Tibial nerve (tissue), 4 donors: ENCODE measurements at regions not wholly inside any gene's neighbourhood (a gene's known extent, or its start where the extent isn't known, plus 50 kb on each side); places are given as distances from the start of the nearest gene placed in this dataset.

ENCODE experiments used
- DNase-seq, 2 donors: peaks; one replicate each; pipeline ENCODE4 v3.0.0-alpha.2; 2019; ENCODE audit warnings: low spot score in 2 of 2
- H3K27ac ChIP-seq, 4 donors: fragments of 200-600 bp; sonication (generic) in 3 of 4; one replicate each; pipeline ENCODE4 v1.5.1; 2017 to 2019; ENCODE audit warnings: mild to moderate bottlenecking in 1 of 4
- H3K27me3 ChIP-seq, 2 donors: fragments of 200-600 bp; sonication (generic) in 1 of 2; one replicate each; pipeline versions ENCODE4 v1.5.1 to v1.6.0; 2017 to 2019
- H3K36me3 ChIP-seq, 3 donors: fragments of 200-600 bp; sonication (generic); one replicate each; pipeline ENCODE4 v1.5.1; 2018 to 2019
- H3K4me1 ChIP-seq, 4 donors: fragments of 200-600 bp; sonication (generic) in 3 of 4; one replicate each; pipeline ENCODE4 v1.5.1; 2017 to 2019
- H3K4me3 ChIP-seq, 4 donors: fragments of 200-600 bp; sonication (generic) in 3 of 4; one replicate each; pipeline ENCODE4 v1.5.1; 2017 to 2019; ENCODE audit warnings: mild to moderate bottlenecking in 1 of 4, moderate library complexity in 1 of 4
- H3K9me3 ChIP-seq, 4 donors: fragments of 200-600 bp; sonication (generic) in 3 of 4; one replicate each; pipeline ENCODE4 v1.5.1; 2017 to 2019
- EP300 ChIP-seq, 2 donors: sonication (generic); formaldehyde crosslinking; IDR thresholded peaks; one replicate each; pipeline ENCODE4 v1.6.1; 2017; ENCODE audit warnings: antibody characterized with exemption in 2 of 2, mild to moderate bottlenecking in 1 of 2
- POLR2A ChIP-seq, 2 donors: fragments of 450-650 bp; IDR thresholded peaks; one replicate each; pipeline ENCODE4 v1.6.1; 2017; ENCODE audit warnings: antibody characterized with exemption in 2 of 2, mild to moderate bottlenecking in 2 of 2, moderate library complexity in 2 of 2
- WGBS, 2 donors: methylation state at CpG; one replicate each; pipeline ENCODE4 v1.1.5; 2018; 5-methylcytosine and 5-hydroxymethylcytosine counted together
- TF ChIP-seq, protein P1 (sequence below), 5 experiments: fragments of 200-600 bp in 3 of 5; fragments of 450-650 bp in 2 of 5; sonication (generic) in 3 of 5; IDR thresholded peaks; one replicate each; pipeline ENCODE4 v1.5.1; 2016 to 2019; ENCODE audit warnings: antibody characterized with exemption in 5 of 5, mild to moderate bottlenecking in 3 of 5, moderate library complexity in 2 of 5

DNA sequence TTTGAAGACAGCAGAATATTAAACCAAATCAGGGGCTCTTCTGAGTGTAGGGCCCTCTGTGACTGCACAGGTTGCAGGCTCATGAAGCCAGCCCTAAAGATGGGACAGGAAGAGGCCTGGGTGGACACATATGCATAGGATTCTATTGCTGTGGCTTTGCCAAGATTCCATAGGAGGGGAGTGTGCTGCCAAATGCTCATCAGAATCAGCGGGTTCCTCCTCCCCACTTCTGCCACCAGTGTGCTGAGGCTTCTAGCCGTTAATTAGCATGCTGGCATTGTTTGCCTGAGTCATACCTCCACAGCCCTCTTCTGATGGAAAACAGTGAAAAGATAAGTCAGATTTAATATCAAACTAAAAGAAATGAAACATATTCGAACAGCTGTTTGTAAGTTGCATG, 103.9 kb upstream of the TMEFF2 start:
- no peak for TF ChIP-seq POLR2A (IDR thresholded peaks at IDR 0.05)
- TF ChIP-seq, protein P1, sequence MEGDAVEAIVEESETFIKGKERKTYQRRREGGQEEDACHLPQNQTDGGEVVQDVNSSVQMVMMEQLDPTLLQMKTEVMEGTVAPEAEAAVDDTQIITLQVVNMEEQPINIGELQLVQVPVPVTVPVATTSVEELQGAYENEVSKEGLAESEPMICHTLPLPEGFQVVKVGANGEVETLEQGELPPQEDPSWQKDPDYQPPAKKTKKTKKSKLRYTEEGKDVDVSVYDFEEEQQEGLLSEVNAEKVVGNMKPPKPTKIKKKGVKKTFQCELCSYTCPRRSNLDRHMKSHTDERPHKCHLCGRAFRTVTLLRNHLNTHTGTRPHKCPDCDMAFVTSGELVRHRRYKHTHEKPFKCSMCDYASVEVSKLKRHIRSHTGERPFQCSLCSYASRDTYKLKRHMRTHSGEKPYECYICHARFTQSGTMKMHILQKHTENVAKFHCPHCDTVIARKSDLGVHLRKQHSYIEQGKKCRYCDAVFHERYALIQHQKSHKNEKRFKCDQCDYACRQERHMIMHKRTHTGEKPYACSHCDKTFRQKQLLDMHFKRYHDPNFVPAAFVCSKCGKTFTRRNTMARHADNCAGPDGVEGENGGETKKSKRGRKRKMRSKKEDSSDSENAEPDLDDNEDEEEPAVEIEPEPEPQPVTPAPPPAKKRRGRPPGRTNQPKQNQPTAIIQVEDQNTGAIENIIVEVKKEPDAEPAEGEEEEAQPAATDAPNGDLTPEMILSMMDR (IDR thresholded peaks at IDR 0.05) = no peak
- no peak for TF ChIP-seq EP300 (IDR thresholded peaks at IDR 0.05)

DNA sequence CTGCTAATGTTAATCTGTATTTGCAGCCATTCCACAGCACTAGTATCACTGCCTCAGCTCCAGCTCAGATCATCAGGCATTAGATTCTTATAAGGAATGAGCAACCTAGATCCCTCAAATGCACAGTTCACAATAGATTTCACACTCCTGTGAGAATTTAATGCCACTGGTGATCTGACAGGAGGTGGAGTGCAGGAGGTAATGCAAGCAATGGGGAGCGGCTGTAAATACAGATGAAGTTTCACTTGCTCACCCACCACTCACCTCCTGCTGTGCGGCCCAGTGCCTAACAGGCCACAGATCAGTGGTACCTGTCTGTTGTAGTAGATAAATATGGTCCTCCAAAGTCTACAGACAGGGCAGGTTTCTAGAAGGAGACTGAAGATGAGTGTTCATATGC, 97.7 kb upstream of the TMEFF2 start:
- TF ChIP-seq EP300 (IDR thresholded peaks at IDR 0.05) (no peak), POLR2A (IDR thresholded peaks at IDR 0.05) (no peak)
- TF ChIP-seq, protein P1 (IDR thresholded peaks at IDR 0.05) = no peak
- no peaks in the 10 kb centered on the region for H3K36me3 ChIP-seq
- H3K9me3 ChIP-seq = no peaks in the 10 kb centered on the region
- WGBS, 2 donors = 98% methylated on average over 2 of the region's 2 CpGs
- H3K27ac ChIP-seq = no peak overlapping the region
- no peak for DNase-seq
- no peaks in the 10 kb centered on the region for H3K4me1 ChIP-seq
- no peaks in the 10 kb centered on the region for H3K27me3 ChIP-seq
- no peak overlapping the region for H3K4me3 ChIP-seq

More for the DNA sequence above, 103.9 kb upstream of the TMEFF2 start:
- no peaks in the 10 kb centered on the region for H3K4me1 ChIP-seq
- no peaks in the 10 kb centered on the region for H3K9me3 ChIP-seq
- H3K4me3 ChIP-seq = no peak overlapping the region
- no peak overlapping the region for H3K27ac ChIP-seq
- WGBS, 2 donors = 87 to 91% methylated on average over 3 of the region's 3 CpGs
- H3K36me3 ChIP-seq = no peaks in the 10 kb centered on the region
- DNase-seq = no peak
- no peaks in the 10 kb centered on the region for H3K27me3 ChIP-seq

DNA sequence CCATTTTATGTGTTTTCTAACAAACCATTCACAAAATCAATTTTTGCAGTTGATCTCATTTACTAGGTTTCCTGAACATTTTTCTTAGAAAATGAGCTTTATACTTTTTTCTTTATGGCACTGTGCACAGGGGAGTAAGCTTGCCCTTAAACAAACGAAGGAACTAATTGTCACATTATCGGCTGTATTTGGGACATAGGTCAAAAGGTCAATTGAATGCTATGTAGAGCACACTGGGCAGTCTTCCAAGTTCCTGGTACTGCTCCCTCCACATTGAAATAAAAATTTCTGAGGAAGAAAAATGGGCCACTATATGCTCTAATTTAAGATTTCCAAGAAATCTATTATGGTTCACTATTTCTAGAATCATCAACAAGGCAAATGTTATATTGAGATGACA, 93.6 kb upstream of the TMEFF2 start:
- Histone ChIP-seq H3K36me3 (no peaks in the 10 kb centered on the region), H3K4me1 (no peaks in the 10 kb centered on the region), H3K4me3 (no peak overlapping the region), H3K27me3 (no peaks in the 10 kb centered on the region), H3K9me3 (no peaks in the 10 kb centered on the region), H3K27ac (no peak overlapping the region)
- no peak for DNase-seq
- TF ChIP-seq POLR2A (IDR thresholded peaks at IDR 0.05) = no peak
- TF ChIP-seq EP300 (IDR thresholded peaks at IDR 0.05) = no peak
- TF ChIP-seq, protein P1 (IDR thresholded peaks at IDR 0.05) = no peak
- 16 to 22% methylated on average over 2 of the region's 2 CpGs for WGBS, 2 donors

DNA sequence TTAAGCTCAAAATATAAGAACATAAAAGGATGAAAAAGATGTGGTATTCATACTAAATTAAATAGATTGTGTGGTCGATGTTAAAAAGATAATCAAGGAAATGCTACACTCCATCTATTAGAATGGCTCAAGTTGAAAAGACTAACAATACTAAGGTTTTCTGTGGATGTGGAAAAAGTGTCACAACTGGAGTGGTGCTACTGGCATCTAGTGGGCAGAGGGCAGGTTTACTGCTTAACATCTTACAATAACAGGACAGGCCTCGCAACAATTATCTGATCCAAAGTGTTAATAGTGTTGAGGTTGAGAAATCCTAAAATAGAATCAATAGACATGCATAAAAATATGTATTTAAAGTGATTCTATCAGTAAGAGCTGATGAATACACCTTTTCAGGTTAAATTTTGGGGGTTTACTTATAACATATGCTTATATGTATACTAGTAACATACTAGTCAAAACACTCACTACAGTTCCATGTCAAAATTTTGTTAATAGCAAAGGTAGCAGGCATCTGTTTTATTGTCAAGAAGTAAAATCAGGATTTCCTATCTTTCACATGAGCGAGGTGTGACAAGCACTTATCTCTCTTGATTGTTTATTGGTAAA, 91.5 kb upstream of the TMEFF2 start:
- no peaks in the 10 kb centered on the region for H3K4me1 ChIP-seq
- no peaks in the 10 kb centered on the region for H3K9me3 ChIP-seq
- H3K27ac ChIP-seq = no peak overlapping the region
- no peaks in the 10 kb centered on the region for H3K27me3 ChIP-seq
- no peaks in the 10 kb centered on the region for H3K36me3 ChIP-seq
- no peak for DNase-seq
- no peak for TF ChIP-seq POLR2A (IDR thresholded peaks at IDR 0.05)
- TF ChIP-seq EP300 (IDR thresholded peaks at IDR 0.05) = no peak
- TF ChIP-seq, protein P1 (IDR thresholded peaks at IDR 0.05) = no peak
- no peak overlapping the region for H3K4me3 ChIP-seq
- WGBS, 2 donors = 85 to 91% methylated on average over 3 of the region's 3 CpGs

DNA sequence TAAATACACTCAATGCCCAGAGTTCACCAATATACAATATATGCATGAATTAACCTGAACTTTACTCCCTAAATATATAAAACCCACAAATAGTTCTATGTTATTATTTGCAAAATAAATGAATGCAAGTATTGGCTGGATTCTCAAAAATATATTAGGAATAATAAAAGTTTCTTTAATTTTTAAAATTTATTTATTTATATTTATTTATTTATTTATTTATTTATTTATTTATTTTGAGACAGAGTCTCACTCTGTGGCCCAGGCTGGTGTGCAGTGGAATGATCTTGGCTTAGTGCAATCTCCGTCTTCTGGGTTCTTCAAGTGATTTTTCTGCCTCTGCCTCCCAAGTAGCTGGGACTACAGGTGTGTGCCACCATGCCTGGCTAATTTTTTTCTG, 88.7 kb upstream of the TMEFF2 start:
- DNase-seq = no peak
- H3K4me3 ChIP-seq = no peak overlapping the region
- TF ChIP-seq POLR2A (IDR thresholded peaks at IDR 0.05) = no peak
- TF ChIP-seq, protein P1 (IDR thresholded peaks at IDR 0.05) = no peak
- H3K27ac ChIP-seq = no peak overlapping the region
- 93 to 96% methylated on average over 1 of the region's 1 CpG for WGBS, 2 donors
- H3K9me3 ChIP-seq = no peaks in the 10 kb centered on the region
- H3K4me1 ChIP-seq = no peaks in the 10 kb centered on the region
- H3K36me3 ChIP-seq = no peaks in the 10 kb centered on the region
- no peaks in the 10 kb centered on the region for H3K27me3 ChIP-seq
